IPS-11a (cell line): ENCODE measurements at regions not wholly inside any gene's neighbourhood (a gene's known extent, or its start where the extent isn't known, plus 50 kb on each side); places are given as distances from the start of the nearest gene placed in this dataset.

Experiments
- H3K4me3 ChIP-seq: one replicate; pipeline ENCODE4 v1.5.1; 2013; ENCODE audit warnings: low read depth, low read length, control low read depth

DNA sequence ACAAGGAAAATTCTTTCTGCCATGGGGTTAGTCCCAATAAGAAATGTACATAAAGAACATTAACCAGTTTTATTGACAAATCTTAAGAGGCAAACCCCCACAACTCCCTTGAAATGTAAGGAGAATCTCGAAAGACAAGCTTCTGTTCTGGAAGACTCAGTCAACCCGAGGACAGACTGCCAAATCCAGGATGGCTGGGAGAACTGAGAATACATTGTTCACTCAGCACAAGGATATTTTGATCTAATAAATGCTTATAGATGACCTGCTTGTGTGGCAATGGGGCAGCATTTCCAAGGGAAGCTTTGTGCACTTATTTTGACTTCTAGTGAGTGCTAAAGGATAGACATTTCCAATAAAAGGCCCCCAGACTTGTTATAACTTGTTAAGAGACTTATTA lies 280.4 kb downstream of the DHX15 start:
- no peak overlapping the region for H3K4me3 ChIP-seq

DNA sequence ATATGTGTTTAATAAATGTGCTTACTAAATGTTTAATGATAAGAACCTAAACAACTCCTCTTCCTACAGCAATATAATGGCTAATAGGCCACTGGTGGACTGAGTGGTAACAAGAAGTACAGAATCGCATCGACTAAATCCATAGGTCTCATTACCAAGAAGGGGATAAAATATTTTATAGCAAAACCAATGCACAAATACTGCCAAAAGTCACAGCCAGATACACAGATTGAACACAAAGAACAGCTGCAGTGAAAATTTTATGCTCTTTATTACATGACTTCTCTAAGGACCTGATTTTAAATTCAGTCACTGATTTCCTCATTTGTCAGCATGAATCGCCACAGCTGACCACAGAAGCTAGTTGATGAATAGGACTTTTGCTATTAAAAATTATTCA lies 285.4 kb downstream of the DHX15 start:
- no peak overlapping the region for H3K4me3 ChIP-seq

DNA sequence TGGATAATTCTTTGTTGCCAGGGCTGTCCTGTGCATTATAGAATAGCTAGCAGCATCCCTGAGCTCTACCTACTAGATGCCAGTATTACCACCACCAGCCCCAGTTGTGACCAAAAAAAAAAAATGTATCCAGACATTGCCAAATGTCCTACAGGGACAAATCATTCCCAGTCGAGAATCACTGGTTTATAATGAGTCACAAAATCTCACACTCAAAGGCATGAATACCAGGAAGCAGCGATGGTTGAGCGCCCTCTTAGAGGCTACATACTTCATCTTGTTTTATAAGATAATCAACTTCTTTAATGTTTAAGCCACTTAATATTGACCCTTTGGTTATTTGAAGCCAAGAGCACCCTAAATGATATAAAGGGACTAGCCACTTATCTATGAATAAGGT lies 297.3 kb downstream of the DHX15 start:
- H3K4me3 ChIP-seq, result no peak overlapping the region

DNA sequence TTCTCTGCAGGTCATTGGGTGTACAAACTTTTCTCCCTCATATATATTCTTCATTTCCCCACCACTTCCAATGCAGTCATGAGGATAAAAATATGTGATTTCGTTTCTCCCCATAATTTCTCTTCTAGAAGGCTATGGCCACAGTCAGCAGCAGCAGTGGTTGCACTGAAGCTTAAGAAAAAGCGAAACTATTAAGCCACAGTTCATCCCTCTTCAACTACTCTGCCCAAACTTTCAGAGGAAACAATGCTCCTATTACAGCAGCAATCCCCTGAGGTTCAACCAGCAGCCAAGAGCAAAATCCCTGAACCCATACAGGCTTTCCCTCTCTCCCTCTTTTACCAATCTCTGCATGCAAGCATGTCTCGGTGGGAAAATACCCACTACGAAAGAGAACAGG lies 298.6 kb downstream of the DHX15 start:
- no peak overlapping the region for H3K4me3 ChIP-seq

DNA sequence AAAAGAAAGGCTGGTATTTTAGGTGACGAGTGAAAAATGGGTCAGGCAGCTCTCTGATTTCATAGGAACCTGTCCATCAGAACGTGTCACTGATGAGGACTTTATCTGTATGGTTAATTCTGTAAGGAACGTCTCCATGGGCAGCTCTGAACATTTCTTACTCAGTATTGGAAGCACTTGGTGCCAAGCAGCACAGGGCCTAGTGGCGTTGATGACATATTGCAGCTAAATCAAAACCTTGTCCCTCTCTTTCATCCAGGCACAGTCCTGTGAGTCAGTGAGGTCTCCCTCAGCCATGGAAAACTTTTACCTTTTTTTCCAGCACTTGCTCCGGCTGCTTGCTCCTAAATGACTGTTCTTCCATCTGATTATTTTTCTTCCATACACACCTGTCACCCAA lies 301.9 kb downstream of the DHX15 start:
- no peak overlapping the region for H3K4me3 ChIP-seq

DNA sequence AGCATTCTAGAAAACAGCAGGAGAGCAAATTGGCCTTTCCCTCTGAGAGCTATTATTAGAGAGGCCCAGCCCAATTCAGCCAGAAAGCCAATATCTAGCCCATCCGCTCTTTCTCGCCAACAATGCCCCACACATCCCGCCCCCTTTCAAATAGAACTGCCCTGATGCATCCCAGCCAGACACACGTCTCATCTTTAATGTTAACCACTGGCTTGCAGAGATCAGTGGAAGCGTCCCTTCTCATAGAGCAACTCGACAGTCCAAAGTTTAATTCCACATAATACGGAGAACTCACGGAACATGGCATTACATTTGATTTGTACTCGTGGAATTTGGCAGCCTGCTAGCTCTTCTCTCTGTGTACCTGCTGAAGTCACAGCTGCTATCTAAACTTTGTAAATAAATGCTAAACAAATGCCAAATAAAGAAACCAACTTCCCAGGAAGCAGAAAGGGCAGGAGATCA lies 304.4 kb downstream of the DHX15 start:
- no peak overlapping the region for H3K4me3 ChIP-seq

DNA sequence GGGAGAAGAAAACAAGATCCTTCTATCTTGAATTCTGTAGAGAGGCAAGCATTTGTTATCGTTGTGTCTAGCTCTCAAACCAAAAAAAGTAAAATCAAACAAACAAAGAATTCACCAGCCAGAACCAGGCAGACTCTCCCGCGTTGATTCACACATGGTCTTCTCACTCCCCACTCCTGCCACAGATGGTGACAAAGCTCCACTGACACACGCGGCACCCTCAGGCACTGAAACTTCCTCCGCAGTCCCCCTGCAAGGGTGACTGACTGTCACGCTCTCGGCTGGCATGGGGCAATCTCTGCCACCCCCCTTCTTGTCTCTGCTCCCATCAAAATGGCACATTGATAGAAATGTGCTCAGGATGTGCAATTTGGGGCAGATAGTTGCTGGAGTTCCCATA lies 304.9 kb downstream of the DHX15 start:
- H3K4me3 ChIP-seq, result no peak overlapping the region

DNA sequence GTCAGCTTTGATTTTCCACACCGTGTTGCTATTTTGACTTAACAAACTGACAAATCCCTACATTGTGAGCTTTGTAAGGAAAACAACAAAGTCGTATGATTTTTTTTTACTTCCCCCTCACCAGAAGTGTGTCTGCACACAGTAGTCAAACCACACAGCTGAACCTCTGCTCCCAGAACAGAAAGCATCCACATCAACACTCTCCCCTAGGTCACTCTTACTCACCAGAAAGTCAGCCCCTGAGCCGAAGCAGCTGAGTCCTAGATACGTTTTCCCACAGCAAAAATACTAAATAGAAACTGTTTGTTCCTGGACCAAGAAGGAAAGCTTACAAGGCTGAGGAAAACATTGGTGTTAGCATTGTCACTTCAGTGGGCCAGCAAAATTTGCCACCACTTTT lies 305.7 kb downstream of the DHX15 start:
- H3K4me3 ChIP-seq, result no peak overlapping the region

DNA sequence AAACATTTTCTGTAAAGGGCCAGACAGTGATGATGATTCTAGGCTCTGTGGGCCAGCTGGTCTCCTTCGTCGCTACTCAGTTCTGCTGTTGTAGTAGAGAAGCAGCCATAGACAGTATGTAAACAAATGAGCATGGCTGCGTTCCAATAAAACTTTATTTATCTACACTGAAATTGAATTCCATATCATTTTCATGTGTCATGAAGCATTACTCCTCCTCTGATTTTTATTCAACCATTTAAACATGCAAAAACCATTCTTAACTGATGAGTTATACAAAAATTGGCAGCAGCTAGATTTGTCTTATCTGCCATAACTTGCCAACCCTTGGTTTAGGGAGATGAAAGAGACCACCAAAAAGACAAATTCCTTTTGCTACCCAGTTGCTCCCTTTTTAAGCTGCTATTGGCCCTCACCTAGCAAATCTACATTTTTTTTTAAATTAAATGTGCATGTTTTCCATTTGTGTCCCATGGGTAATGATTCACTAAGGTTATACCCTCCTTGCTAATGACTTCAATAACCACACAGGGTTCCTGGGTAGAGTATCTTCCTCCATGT lies 309.9 kb downstream of the DHX15 start:
- no peak overlapping the region for H3K4me3 ChIP-seq

DNA sequence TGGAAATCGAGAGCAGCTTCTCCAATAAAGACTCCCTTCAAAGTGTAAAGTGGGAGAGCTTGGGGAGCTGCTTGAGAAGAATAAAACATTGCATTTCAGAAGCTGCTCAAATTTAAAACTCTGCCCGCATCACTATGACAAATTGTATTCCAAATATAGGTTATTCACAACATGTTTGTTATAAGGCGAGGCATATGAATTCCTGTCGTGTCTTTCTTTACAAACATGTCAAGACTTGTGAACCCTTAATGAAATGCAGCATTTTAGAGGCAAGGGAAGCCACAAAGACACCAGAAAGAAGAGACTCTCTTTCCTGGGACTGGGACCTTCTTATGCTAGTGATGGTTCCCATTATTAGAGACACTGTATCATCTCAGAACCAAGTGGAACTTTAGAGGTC lies 311.2 kb downstream of the DHX15 start:
- no peak overlapping the region for H3K4me3 ChIP-seq

DNA sequence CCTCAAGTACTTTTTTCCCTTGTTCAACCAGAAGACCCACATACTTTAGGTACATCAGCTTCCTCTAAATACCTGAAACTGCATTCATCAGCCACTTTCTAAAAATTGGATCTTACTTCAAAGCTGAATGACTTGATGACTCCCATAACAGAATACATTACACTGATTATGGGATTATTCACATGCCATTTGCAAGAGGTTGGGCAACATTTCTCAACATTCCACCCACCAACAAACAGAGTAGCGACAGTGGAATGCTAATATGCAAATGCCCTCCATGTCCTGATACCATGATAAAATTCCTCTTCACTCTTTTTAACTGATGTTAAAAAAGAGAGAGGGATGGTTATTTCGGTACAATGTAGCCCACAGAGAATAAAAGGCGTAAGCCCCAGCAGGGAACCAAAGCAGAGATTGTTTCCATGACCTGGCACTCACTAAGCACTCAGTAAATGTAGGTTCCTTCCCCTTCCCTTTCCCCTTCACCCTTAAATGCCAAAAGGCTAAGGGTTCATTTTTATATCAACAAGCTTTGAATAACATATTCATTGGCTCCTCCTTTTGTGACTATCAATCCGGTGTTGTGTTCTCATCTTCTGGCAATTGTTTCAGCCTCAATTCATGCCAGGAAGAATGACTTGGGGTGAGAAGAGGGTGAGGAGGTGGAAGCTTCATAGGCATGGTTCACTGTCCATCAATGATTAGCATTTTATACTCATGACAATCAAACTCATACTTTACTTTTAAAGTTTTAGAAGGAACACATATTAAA lies 317.2 kb downstream of the DHX15 start:
- no peak overlapping the region for H3K4me3 ChIP-seq

DNA sequence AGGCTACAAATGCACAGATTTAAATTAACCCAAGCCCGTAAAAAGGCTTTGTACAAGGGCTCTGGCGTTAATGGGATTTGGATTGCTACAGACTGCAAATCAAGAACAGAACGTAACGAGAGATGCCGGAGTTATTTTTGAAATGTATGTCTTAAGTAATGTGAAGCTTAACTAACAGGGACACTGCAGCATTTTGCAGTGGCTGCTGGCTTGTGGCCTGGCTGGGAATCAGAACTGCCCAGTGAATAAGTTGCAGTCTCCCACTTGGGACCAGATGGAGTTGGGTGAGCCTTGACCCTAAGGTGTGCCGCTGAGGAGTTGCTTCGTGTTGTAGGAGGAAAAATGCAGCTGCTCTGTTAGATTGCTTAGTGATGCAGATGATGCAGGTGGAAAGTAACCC lies 318.4 kb downstream of the DHX15 start:
- no peak overlapping the region for H3K4me3 ChIP-seq

DNA sequence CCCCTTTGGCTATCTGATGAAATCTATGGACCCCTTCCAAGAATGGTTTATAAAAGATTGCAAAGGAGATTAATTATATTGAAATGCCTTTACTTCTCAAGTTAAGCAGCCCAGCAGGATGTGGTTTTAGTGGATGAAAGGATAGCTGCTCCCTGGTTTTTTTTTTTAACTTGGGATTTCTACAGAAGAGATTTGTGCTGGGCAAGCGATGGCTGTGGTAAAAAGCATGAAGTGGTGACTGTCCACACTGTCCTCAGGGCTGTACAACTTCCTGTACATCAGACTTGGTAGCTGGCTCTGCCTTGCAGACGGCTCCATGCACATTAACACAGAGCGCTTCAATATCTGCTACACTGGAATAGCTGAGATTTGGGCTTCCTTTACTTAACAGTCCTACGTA lies 321.7 kb downstream of the DHX15 start:
- no peak overlapping the region for H3K4me3 ChIP-seq

DNA sequence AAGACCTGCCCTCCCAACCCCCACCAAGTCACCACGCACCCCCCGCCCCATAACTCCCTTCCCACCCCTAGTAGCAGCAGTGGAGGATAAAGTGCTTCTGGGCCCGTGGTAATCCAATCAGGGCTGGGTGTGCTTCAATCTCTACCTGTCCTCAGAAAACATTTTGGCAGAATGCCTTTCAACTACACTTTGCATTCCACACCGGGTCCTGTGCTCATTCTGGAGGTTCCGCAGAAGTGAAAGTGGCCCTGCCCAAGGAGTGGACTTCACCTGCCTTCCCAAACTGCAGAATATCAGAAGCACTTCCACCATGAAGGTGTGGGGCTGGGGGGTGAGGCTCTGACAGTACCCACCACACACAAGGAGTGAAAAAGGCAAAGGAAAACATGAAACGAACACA lies 322.3 kb downstream of the DHX15 start:
- no peak overlapping the region for H3K4me3 ChIP-seq

DNA sequence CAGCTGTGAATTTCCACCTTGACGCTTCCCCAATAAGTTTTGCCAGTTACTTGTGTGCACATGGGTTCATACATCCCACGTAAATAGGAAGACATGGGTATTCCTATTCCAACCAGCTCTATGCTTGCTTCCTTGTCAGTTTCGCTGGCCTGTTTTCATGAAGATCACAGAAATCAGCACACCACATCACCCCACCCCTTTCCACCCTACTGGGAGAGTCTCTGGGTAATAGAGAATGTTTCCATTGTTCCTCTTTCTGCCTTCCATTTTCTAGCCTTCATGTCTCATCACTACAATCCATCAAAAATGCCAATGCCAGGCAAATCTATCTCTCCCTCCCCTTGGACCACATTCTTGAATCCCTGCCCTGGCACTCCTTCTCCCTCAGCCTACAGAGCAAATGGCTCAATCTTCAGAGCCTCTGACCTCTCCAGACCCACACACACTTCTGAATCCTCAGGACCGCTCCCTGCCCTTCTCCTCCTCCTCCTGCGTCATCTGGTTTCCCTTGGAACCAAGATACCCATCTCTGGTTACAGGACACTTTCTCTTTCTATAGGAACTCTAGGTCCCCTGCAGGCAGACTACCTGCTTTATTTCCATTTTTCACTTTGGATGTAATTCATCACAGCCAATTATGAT lies 323.3 kb downstream of the DHX15 start:
- H3K4me3 ChIP-seq, result no peak overlapping the region

DNA sequence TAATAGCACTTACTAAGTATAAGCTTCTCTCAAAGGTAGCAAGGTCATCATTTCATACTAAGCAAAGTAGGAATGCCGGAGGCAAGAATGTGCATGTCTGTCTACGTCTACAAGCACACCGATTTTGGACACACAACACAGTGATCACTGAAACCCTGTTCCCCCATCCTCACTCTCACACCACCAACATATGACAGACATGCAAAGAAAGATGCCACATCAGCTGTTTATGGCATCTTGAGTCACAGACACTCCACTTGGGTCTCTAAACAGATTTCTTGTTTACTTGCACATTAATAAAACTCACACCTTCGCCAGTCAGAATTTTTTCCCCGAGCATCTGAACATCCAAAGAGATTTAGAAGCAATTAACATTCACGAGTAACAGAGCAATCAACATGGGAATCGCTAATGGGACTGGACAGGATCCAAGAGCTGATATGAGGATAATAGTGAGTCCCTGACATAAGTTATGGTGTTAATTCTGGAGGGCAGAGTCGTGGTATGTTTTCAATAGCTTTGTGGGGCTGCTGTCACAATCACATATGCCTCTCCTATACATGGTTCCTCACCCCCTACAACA lies 324.1 kb downstream of the DHX15 start:
- no peak overlapping the region for H3K4me3 ChIP-seq

DNA sequence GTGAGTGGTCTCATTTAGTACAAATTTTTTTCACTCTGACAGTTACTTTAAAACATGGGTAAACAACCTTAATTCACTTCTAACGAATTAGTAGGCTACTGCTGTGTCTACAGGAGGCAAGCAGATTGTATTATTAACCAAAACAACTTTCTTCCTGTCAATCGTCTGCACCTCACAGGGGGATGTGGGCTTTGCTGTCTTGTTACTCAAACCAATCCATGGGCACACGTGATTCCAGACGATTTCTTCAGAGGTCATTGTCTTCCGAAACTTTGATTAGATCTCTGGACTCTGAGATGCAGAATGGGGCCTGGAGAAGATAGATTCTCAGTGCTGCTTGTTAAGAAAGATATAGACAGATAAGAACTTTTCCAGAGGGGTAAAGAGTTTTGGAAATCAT lies 327.8 kb downstream of the DHX15 start:
- H3K4me3 ChIP-seq, result no peak overlapping the region

DNA sequence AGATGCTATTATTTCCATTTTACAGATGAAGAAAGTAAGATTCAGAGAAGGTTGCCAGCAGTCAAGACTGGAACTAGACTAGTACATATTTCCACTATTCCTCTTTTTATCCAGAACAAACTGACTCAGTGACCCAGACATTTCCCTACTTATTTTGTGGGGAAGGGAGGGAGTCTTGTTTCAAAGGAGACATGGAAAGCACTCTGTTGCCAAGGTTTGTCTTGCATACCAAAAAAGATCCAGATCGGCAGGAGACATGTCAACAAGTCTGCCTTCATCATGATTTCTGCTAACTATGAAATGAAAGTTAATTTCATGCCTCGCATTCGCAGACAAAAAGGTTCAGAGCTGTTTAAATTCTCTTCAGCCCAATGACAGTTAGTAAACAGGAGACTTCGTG lies 328.3 kb downstream of the DHX15 start:
- no peak overlapping the region for H3K4me3 ChIP-seq

DNA sequence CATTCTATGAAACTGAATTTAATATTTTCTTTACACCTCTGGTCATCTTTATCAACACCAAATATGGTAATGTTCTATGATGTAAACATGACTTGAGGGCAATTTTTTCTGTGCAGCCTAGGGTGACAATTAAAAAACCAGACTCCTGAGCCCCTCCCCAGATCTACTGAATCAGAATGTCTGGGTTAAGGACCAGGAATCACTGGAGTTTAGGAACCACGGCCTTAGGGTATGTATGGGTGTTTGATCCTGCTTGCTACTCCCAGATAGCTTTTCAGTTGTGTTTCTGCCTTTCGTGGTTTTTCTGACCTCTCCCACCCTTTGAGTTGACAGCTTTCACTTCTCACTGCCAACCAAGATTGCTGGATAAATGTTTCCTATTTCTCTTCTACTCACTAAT lies 332.2 kb downstream of the DHX15 start:
- H3K4me3 ChIP-seq, result no peak overlapping the region

DNA sequence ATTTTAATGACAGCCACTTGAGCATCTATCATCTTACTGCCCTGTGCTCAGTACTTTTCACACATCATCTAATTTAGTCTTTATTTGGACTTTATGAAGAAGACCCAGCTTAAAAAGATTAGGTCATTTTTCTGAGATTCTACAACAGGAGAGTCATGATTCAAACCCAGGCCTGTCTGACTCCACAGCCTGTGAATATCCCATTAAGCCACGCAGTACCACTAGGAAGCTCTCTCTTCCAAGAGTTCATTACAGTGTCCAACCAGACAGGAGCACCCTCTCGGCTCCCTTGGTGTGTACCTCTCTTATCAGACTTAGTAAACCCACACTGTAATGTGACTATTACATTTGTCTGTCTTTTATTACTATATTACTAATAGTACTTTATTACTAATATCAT lies 332.8 kb downstream of the DHX15 start:
- H3K4me3 ChIP-seq, result no peak overlapping the region

DNA sequence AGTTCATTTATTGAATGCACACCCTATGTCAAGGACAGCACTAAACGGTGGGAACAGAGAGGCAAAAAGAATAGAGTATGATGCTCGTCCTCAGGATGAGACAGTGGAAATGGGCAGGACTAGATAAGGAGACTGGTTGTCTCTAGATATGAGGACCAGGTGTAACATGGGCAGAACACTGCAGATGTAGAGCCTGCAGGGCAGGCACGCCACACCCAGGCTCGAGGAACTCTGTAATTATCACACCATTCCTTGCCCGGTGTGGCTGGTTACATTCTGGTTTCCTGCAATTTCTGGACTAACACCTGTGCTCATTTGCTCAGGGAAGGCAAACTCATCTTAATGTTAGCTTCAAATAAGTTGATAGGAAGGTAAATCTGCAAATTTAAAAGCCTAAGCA lies 334.4 kb downstream of the DHX15 start:
- no peak overlapping the region for H3K4me3 ChIP-seq
